Upper lobe of left lung (tissue), 6 donors: ENCODE measurements at regions not wholly inside any gene's neighbourhood (a gene's known extent, or its start where the extent isn't known, plus 50 kb on each side); places are given as distances from the start of the nearest gene placed in this dataset.
"Not testable (repeated sequence)": the region's sequence is repeated elsewhere in the genome, so short reads cannot be mapped to it uniquely, and the experiment has no call there.

Source experiments
- ATAC-seq, 2 donors: fragments of 200-7000 bp; cut with Tn5 transposase; one replicate each; pipeline ENCODE4 v1.9.1; 2022; ENCODE audit warnings: mild to moderate bottlenecking in 2 of 2, moderate library complexity in 2 of 2; ENCODE audit not compliant: low FRiP score in 2 of 2
- DNase-seq, 2 donors: peaks; one replicate each; pipeline ENCODE4 v3.0.0-alpha.2; 2019 to 2020
- H3K27ac ChIP-seq, 4 donors: fragments of 200-600 bp; sonication (generic); one replicate each; pipeline ENCODE4 v1.5.1; 2016 to 2019
- H3K27me3 ChIP-seq, 4 donors: fragments of 200-600 bp; sonication (generic); one replicate each; pipeline ENCODE4 v1.5.1; 2017 to 2019
- H3K36me3 ChIP-seq, 4 donors: fragments of 200-600 bp; sonication (generic); one replicate each; pipeline ENCODE4 v1.5.1; 2016 to 2019
- H3K4me1 ChIP-seq, 4 donors: fragments of 200-600 bp; sonication (generic); one replicate each; pipeline ENCODE4 v1.5.1; 2018 to 2019
- H3K4me3 ChIP-seq, 4 donors: fragments of 200-600 bp; sonication (generic); one replicate each; pipeline ENCODE4 v1.5.1; 2017 to 2019; ENCODE audit warnings: mild to moderate bottlenecking in 2 of 4, moderate library complexity in 1 of 4
- H3K9me3 ChIP-seq, 4 donors: fragments of 200-600 bp; sonication (generic); one replicate each; pipeline ENCODE4 v1.5.1; 2018 to 2019
- CTCF ChIP-seq, 6 experiments: fragments of 450-650 bp in 4 of 6; fragments of 200-600 bp in 2 of 6; sonication (generic) in 2 of 6; IDR thresholded peaks; one replicate each; pipeline ENCODE4 v1.5.1; 2016 to 2019; ENCODE audit warnings: antibody characterized with exemption in 6 of 6
- EP300 ChIP-seq, 4 donors: sonication (generic); formaldehyde crosslinking; IDR thresholded peaks; one replicate each; pipeline ENCODE4 v1.5.1; 2017; ENCODE audit warnings: antibody characterized with exemption in 4 of 4, control low read depth in 2 of 4
- POLR2A ChIP-seq, 4 donors: fragments of 450-650 bp; IDR thresholded peaks; one replicate each; pipeline ENCODE4 v1.5.1; 2016 to 2017; ENCODE audit warnings: antibody characterized with exemption in 4 of 4, mild to moderate bottlenecking in 2 of 4
- POLR2AphosphoS5 ChIP-seq, 2 donors: sonication (generic); formaldehyde crosslinking; IDR thresholded peaks; one replicate each; pipeline ENCODE4 v1.5.1; 2017; ENCODE audit warnings: antibody characterized with exemption in 2 of 2
- WGBS, 2 donors: methylation state at CpG; one replicate each; pipeline ENCODE4 v1.1.5; 2017 to 2018; 5-methylcytosine and 5-hydroxymethylcytosine counted together
- donor health status: DM: no; HTN: no; CAD: no; lungs with moderate emphysema.
- donor health status: DM: no; HTN: yes; CAD: no; lungs with severe emphysema.

DNA sequence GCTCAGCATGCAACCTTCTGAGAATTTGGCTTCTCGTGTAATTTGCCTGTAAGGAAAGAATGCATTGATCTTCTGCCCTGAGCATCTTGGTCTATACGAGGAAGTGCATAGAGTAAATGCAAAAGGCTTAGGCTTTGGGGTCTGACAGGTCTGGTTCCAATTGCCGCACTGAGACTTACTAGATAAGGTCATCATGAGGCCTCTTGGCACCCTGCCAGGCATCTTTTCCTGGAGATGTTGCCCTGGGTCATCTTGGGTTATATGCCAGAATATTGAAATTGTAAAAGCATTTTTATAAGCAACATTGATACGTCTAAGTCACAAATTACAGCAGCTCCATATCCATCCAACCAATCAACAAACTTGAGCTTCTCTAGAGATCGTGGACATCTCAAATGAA lies 108.8 kb upstream of the WARS2 start:
- H3K27me3 ChIP-seq, result no peaks in the 10 kb centered on the region
- no peak overlapping the region for H3K4me3 ChIP-seq
- DNase-seq (no peak), ATAC-seq (no peak)
- no peaks in the 10 kb centered on the region for H3K4me1 ChIP-seq
- no peak overlapping the region for H3K27ac ChIP-seq
- no peaks in the 10 kb centered on the region for H3K36me3 ChIP-seq
- TF ChIP-seq POLR2A (IDR thresholded peaks at IDR 0.05), result no peak
- TF ChIP-seq EP300 (IDR thresholded peaks at IDR 0.05), result no peak
- no peak for TF ChIP-seq POLR2AphosphoS5 (IDR thresholded peaks at IDR 0.05)
- no peak for TF ChIP-seq CTCF (IDR thresholded peaks at IDR 0.05)
- 88 to 90% methylated on average over 5 of the region's 5 CpGs for WGBS, 2 donors
- H3K9me3 ChIP-seq, result no peaks in the 10 kb centered on the region

DNA sequence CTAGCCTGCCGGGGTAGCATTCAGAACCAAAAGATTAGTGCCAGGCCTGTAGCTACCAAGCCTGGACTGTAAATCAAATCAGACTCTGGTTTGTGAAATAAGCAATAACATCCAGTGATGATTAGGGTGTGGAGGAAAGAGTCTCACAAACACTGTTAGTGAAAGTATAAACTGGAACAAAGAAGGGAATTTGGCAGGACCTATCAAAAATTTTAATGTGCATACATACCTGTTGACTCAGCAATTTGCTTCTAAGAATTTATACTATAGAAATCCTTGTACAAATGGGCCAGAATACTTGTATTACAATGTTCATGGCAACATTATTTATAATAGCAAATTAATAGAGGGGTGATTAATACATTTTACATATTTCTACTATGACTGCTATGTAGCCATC lies 109.8 kb upstream of the WARS2 start:
- no peaks in the 10 kb centered on the region for H3K4me1 ChIP-seq
- 88 to 100% methylated on average over 1 of the region's 1 CpG for WGBS, 2 donors
- H3K27ac ChIP-seq, result no peak overlapping the region
- H3K36me3 ChIP-seq, result no peaks in the 10 kb centered on the region
- DNase-seq, result no peak
- TF ChIP-seq POLR2AphosphoS5 (IDR thresholded peaks at IDR 0.05), result no peak
- TF ChIP-seq POLR2A (IDR thresholded peaks at IDR 0.05), result no peak
- no peak for TF ChIP-seq CTCF (IDR thresholded peaks at IDR 0.05)
- no peak for TF ChIP-seq EP300 (IDR thresholded peaks at IDR 0.05)
- H3K9me3 ChIP-seq, result no peaks in the 10 kb centered on the region
- no peak overlapping the region for H3K4me3 ChIP-seq
- no peak for ATAC-seq
- H3K27me3 ChIP-seq, result no peaks in the 10 kb centered on the region

DNA sequence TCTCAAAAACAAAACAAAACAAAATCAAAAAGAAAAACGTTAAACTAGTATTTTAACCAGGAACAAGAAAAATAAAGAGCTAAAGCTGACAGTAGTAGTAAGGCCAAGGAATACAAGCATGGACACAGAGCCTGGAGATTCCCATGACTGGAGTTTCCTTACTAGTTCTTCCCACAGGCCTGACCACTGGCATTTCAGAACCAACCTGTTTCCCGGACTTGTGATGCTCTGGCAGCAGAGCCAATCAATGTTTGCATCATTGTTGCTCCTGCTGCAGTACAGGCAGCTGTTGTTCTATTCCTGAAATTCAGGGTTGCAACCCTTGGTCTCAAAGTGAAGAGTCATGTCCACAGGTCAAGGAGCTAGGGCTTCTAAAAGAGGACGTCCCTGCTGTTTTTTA lies 111.3 kb upstream of the WARS2 start:
- no peaks in the 10 kb centered on the region for H3K9me3 ChIP-seq
- no peak overlapping the region for H3K4me3 ChIP-seq
- no peaks in the 10 kb centered on the region for H3K27me3 ChIP-seq
- H3K36me3 ChIP-seq, result no peaks in the 10 kb centered on the region
- DNase-seq (no peak), ATAC-seq (no peak)
- 77 to 87% methylated on average over 3 of the region's 3 CpGs for WGBS, 2 donors
- no peaks in the 10 kb centered on the region for H3K4me1 ChIP-seq
- no peak overlapping the region for H3K27ac ChIP-seq
- TF ChIP-seq POLR2A (IDR thresholded peaks at IDR 0.05) (no peak), POLR2AphosphoS5 (IDR thresholded peaks at IDR 0.05) (no peak), EP300 (IDR thresholded peaks at IDR 0.05) (no peak), CTCF (IDR thresholded peaks at IDR 0.05) (no peak)

DNA sequence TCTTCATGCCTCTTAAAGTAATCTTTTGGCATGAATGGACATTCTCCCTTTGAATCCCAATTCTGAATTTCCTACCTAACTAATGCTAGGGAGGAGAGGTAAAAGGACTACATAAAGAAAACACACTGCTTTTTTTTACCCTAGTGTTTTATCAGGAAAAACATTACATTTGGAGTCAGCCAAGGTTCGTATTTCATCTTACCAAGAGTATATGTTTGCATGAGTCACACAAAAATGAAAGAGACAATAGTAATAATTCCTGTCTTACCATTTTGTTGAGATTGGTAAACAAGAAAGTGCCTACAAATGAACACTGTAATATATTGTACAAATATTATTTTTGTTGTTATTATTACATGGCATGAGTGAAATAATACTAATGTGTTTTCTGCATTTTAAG lies 112.9 kb upstream of the WARS2 start:
- WGBS, 2 donors, result 66 to 67% methylated on average over 1 of the region's 1 CpG
- H3K4me3 ChIP-seq, result no peak overlapping the region
- no peaks in the 10 kb centered on the region for H3K27me3 ChIP-seq
- DNase-seq (no peak), ATAC-seq (no peak)
- H3K27ac ChIP-seq, result no peak overlapping the region
- no peaks in the 10 kb centered on the region for H3K9me3 ChIP-seq
- H3K4me1 ChIP-seq, result no peaks in the 10 kb centered on the region
- TF ChIP-seq POLR2A (IDR thresholded peaks at IDR 0.05) (no peak), POLR2AphosphoS5 (IDR thresholded peaks at IDR 0.05) (no peak), EP300 (IDR thresholded peaks at IDR 0.05) (no peak), CTCF (IDR thresholded peaks at IDR 0.05) (no peak)
- H3K36me3 ChIP-seq, result no peaks in the 10 kb centered on the region

DNA sequence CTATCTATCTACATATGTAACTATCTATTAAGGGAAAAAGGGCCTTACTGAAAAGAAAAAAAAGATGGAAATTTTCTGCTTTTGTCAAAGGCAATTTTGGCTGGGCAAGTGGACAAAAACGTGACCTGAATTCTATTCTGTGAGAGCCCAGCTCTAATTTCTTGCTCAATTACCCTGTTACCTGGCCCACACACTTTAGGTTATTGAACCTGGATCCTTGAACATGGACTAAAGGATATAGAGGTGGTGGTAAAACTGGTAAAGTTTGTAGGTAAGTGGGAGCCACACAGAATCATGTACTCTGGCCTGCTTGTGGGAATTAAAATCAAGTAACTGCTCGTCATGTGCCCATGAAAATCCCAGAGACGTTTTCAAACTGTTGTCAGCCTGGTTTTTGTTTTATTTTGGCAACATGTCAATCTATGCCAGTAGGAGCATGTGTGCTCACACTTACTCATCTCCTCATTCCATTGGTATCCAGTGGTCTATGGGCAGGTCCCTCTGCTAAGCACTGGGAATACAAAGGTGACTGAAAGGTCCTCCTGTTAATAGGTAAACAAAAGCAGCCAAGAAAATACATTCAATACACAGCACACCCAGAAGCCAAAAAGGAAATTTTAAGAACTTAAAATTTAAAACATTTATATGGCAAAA lies 113.7 kb upstream of the WARS2 start:
- H3K27ac ChIP-seq, result no peak overlapping the region

GRCh38 chr1:119256089-119256488 lies 112.5 kb upstream of the HAO2 start:
- WGBS, 2 donors, result 96 to 100% methylated on average over 1 of the region's 1 CpG
- H3K4me1 ChIP-seq, ATAC-seq: not testable (repeated sequence)

More for the DNA sequence above, 113.7 kb upstream of the WARS2 start:
- 68 to 81% methylated on average over 3 of the region's 3 CpGs for WGBS, 2 donors
- no peaks in the 10 kb centered on the region for H3K36me3 ChIP-seq
- no peak for TF ChIP-seq POLR2AphosphoS5 (IDR thresholded peaks at IDR 0.05)
- no peak for TF ChIP-seq POLR2A (IDR thresholded peaks at IDR 0.05)
- no peak for TF ChIP-seq CTCF (IDR thresholded peaks at IDR 0.05)
- TF ChIP-seq EP300 (IDR thresholded peaks at IDR 0.05), result no peak
- ATAC-seq (no peak), DNase-seq (no peak)
- H3K27me3 ChIP-seq, result no peaks in the 10 kb centered on the region
- no peaks in the 10 kb centered on the region for H3K4me1 ChIP-seq
- H3K9me3 ChIP-seq, result no peaks in the 10 kb centered on the region
- H3K4me3 ChIP-seq, result no peak overlapping the region

More at GRCh38 chr1:119256089-119256488, 112.5 kb upstream of the HAO2 start:
- not testable (repeated sequence) for DNase-seq, H3K9me3 ChIP-seq, H3K27me3 ChIP-seq, H3K4me3 ChIP-seq, H3K27ac ChIP-seq, H3K36me3 ChIP-seq
